Left lung (tissue), 4 donors: ENCODE measurements at regions not wholly inside any gene's neighbourhood (a gene's known extent, or its start where the extent isn't known, plus 50 kb on each side); places are given as distances from the start of the nearest gene placed in this dataset.

Experiments
- ATAC-seq: fragments of 200-7000 bp; cut with Tn5 transposase; one replicate; pipeline ENCODE4 v1.9.1; 2020; ENCODE audit warnings: moderate library complexity
- DNase-seq, 4 donors: peaks; one replicate each; pipeline ENCODE4 v3.0.0-alpha.2; 2013 to 2020
- H3K27ac ChIP-seq, 2 donors: fragments of 200-600 bp; sonication (generic) in 1 of 2; one replicate each; pipeline versions ENCODE4 v1.5.0 to v1.8.0; 2020 to 2021
- H3K27me3 ChIP-seq, 2 donors: fragments of 200-600 bp; sonication (generic) in 1 of 2; one replicate each; pipeline versions ENCODE4 v1.5.0 to v1.8.0; 2020 to 2021
- H3K36me3 ChIP-seq, 2 donors: fragments of 200-600 bp; sonication (generic) in 1 of 2; one replicate each; pipeline versions ENCODE4 v1.5.0 to v1.8.0; 2020 to 2021
- H3K4me1 ChIP-seq, 2 donors: fragments of 200-600 bp; one replicate each; pipeline ENCODE4 v1.8.0; 2021
- H3K4me3 ChIP-seq, 2 donors: fragments of 200-600 bp; sonication (generic) in 1 of 2; one replicate each; pipeline versions ENCODE4 v1.5.0 to v1.8.0; 2020 to 2021; ENCODE audit warnings: mild to moderate bottlenecking in 1 of 2
- H3K9me3 ChIP-seq, 2 donors: fragments of 200-600 bp; sonication (generic) in 1 of 2; one replicate each; pipeline versions ENCODE4 v1.5.0 to v1.8.0; 2020 to 2021
- intact Hi-C, 2 donors: fragments of 100-400 bp; cut with DNase I; formaldehyde crosslinking; loops; one replicate each; pipeline versions ENCODE4 v1.11.2 to v1.14.2; 2022
- TF ChIP-seq, protein P1 (sequence below), 2 donors: fragments of 200-600 bp; sonication (generic) in 1 of 2; IDR thresholded peaks; one replicate each; pipeline versions ENCODE4 v1.5.0 to v1.8.0; 2021; ENCODE audit warnings: antibody characterized with exemption in 2 of 2
- donor health status: DM: no; HTN: yes; CAD: no.
- donor health status: DM: no; HTN: no; CAD: no.

DNA sequence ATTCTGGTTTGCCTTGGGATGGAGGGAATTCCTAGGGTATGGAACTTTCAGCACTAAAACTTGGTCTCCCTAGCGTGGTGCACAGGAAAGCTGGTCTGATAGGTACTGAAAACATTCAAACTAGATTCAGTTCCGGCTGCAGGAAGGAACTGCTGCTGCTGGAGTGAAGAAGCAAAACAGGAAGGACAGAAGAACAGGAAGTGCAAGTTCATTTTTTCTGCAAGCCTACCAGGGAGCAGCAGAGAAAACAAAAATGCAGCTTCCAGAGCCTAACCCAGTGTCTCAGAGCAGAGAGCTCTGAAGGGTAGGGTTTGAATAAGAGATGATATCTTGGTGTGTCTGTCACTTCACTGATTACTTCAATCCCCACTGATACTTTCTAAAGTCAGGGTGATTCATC is 165.2 kb downstream of the VRK1 start:
- H3K4me1 ChIP-seq = peaks cover 0 to 14% of the 10 kb centered on the region in 2 donors
- H3K4me3 ChIP-seq = no peak overlapping the region
- TF ChIP-seq, protein P1, sequence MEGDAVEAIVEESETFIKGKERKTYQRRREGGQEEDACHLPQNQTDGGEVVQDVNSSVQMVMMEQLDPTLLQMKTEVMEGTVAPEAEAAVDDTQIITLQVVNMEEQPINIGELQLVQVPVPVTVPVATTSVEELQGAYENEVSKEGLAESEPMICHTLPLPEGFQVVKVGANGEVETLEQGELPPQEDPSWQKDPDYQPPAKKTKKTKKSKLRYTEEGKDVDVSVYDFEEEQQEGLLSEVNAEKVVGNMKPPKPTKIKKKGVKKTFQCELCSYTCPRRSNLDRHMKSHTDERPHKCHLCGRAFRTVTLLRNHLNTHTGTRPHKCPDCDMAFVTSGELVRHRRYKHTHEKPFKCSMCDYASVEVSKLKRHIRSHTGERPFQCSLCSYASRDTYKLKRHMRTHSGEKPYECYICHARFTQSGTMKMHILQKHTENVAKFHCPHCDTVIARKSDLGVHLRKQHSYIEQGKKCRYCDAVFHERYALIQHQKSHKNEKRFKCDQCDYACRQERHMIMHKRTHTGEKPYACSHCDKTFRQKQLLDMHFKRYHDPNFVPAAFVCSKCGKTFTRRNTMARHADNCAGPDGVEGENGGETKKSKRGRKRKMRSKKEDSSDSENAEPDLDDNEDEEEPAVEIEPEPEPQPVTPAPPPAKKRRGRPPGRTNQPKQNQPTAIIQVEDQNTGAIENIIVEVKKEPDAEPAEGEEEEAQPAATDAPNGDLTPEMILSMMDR (IDR thresholded peaks at IDR 0.05) = no peak
- no peaks in the 10 kb centered on the region for H3K36me3 ChIP-seq
- peaks cover 0 to 18% of the 10 kb centered on the region in 2 donors for H3K9me3 ChIP-seq
- no peak for DNase-seq
- peak overlapping the region in 1 of 2 donors; percentile 81 for H3K27ac ChIP-seq
- intact Hi-C loops = no loop called here
- peak; percentile 37 for ATAC-seq
- H3K27me3 ChIP-seq = no peaks in the 10 kb centered on the region

DNA sequence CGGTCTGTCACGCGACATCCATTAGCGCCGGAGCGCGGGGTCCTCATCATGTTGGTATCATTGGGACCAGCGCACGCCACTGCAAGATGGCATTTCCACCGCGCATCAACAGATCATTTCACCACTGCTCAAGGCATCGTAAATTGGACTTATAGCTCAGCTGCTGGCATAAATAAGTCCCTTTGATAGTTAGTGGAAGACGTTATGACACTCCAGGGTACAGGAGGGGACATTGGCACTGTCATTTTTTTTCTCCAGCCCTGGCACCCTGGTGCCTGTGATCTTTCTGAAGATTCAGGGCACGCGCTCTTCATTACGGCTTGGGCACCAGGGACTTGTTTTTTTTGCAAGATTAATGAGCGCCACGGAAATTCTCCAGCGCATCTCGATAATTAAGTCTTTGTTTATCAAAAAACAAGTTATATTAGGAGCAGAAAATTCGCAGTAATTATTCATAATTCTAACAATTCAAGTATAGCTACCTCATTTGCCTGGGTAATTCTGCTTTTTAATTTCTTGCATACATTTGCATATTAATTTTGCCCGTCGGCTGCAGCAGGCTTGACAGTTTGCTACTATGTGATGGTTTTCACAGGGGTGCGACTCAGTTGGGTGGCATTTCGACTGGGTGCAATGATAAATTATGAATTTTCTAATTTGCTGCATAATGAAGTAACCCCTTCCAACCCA is 167.7 kb downstream of the VRK1 start:
- DNase-seq (no peak), ATAC-seq (no peak)
- intact Hi-C loops = no loop called here
- H3K36me3 ChIP-seq = no peaks in the 10 kb centered on the region
- peaks cover 0 to 19% of the 10 kb centered on the region in 2 donors for H3K9me3 ChIP-seq
- TF ChIP-seq, protein P1 (IDR thresholded peaks at IDR 0.05) = no peak
- H3K4me3 ChIP-seq = no peak overlapping the region
- H3K27ac ChIP-seq = no peak overlapping the region
- H3K4me1 ChIP-seq = peaks cover 0 to 14% of the 10 kb centered on the region in 2 donors
- H3K27me3 ChIP-seq = no peaks in the 10 kb centered on the region

DNA sequence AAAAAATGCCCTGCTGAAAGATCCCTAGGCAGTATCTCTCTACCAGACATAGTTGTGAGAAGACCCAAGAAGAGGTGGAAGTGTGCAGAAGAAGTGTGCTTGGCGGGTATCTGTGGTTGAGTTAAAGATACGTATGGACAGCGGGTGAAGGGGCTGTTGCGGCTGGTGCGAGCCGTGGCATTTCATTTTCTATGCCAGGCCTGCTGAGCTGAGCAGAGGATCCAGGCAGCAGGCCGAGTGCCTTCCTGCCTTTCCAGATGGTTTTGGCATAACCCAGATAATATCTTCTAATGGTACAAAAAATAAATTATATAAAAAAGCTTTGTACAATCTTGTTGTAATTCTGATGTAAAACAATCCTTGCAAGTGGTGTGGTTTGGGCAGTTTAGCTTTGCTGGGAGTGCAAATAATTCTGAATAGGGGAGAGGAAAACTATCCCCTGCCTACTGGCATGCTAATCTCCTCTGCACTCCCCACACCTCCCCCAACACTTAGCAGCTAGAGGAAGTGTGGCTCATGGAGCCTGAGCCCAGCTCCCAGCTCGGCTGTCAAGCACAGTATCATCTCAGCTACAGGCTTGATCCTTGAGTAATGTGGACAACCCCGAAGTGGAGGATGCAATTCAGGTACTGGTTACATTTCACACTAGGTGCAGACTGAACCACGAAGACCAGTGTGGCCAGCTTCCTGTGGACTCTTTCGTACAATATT is 168.9 kb downstream of the VRK1 start:
- intact Hi-C loops = no loop called here
- no peak for ATAC-seq
- Histone ChIP-seq H3K4me3 (no peak overlapping the region), H3K27me3 (no peaks in the 10 kb centered on the region), H3K4me1 (peaks cover 0 to 14% of the 10 kb centered on the region in 2 donors), H3K36me3 (no peaks in the 10 kb centered on the region), H3K9me3 (peaks cover 0 to 19% of the 10 kb centered on the region in 2 donors), H3K27ac (no peak overlapping the region)
- TF ChIP-seq, protein P1 (IDR thresholded peaks at IDR 0.05) = no peak
- DNase-seq = no peak

DNA sequence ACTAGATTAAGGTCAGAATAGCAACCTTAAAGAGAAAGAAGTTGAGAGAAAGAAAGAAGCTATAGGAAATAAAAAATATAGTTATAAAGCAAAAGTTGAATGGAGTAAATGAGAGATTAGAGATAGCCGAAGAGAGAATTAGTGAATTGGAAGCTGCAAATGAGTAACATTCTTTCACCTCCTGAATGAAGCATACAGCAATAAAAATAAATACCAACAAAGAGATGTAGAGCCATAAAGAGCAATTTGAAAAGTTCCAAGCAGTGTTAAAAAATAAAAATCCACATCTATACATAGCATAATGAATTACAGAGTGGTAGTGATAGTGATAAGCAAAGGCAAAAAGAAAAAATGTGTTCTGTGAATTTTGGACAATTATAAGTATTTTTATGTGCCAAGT is 177.9 kb downstream of the VRK1 start:
- TF ChIP-seq, protein P1 (IDR thresholded peaks at IDR 0.05) = no peak
- no peak overlapping the region for H3K4me3 ChIP-seq
- no peak overlapping the region for H3K27ac ChIP-seq
- H3K27me3 ChIP-seq = peaks cover 0 to 20% of the 10 kb centered on the region in 2 donors
- DNase-seq (no peak), ATAC-seq (no peak)
- intact Hi-C loops = no loop called here
- peaks cover 0 to 36% of the 10 kb centered on the region in 2 donors for H3K9me3 ChIP-seq
- no peaks in the 10 kb centered on the region for H3K4me1 ChIP-seq
- no peaks in the 10 kb centered on the region for H3K36me3 ChIP-seq

DNA sequence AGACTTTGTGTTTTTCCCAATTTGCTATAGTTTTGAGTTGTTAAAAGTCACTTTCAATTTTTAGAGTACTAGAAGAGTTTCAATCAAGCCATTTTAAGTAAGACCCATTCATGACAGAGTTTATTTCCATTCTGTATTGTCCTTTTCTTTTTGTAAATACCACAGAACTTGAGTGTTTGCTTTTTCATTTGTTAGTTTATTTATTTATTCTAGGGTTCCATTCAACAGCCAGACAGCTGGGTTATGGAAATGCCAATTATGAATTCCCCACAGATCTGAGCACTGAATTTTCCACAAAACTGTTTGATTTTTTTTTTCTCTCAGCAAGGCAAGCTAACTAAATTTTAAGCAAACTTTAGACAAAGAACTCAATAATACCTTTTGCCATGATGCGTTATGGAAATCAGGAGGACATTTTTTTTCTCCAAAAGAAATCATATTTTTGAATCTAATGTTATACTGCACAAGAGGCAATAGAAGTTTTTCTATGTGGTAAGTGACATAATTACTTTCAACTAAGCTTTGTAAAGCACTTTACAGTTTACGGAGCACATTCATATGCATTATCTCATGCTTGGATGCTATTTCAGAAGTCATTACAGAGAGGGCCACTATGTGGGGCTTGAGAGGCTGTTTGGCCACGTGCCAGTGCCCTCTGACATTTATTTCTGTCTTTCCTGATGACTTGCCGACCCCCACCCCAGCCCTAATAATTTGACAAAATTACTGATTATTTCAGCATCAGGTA is 181.5 kb downstream of the VRK1 start:
- H3K36me3 ChIP-seq = no peaks in the 10 kb centered on the region
- no peaks in the 10 kb centered on the region for H3K4me1 ChIP-seq
- no peak overlapping the region for H3K4me3 ChIP-seq
- peaks cover 0 to 21% of the 10 kb centered on the region in 2 donors for H3K9me3 ChIP-seq
- no peak for DNase-seq
- intact Hi-C loops = no loop called here
- ATAC-seq = no peak
- no peak overlapping the region for H3K27ac ChIP-seq
- TF ChIP-seq, protein P1 (IDR thresholded peaks at IDR 0.05) = no peak
- peaks cover 0 to 20% of the 10 kb centered on the region in 2 donors for H3K27me3 ChIP-seq
